ENCODE measurements at regions not wholly inside any gene's neighbourhood (a gene's known extent, or its start where the extent isn't known, plus 50 kb on each side); places are given as distances from the start of the nearest gene placed in this dataset.

DNA sequence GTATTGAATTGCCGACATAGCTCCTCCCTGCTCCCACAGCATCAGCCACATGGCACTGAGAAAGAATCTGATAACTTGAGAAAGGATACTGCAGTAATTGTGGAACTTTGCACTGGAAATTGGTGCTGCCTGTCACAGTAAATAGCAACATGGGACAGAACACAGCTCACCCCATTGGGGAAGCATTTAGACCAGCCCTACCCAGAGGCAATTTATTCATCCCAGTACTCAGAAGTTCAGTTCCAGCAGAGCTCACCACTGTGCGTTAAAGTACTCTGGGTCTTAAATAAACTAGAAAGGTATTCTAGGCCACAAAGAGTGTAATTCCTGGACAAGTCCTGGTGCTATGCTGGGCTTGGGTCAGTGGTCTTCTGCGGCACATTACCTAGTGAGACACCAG, 347.1 kb downstream of the PYDC2 start:
- TF ChIP-seq, protein P1, sequence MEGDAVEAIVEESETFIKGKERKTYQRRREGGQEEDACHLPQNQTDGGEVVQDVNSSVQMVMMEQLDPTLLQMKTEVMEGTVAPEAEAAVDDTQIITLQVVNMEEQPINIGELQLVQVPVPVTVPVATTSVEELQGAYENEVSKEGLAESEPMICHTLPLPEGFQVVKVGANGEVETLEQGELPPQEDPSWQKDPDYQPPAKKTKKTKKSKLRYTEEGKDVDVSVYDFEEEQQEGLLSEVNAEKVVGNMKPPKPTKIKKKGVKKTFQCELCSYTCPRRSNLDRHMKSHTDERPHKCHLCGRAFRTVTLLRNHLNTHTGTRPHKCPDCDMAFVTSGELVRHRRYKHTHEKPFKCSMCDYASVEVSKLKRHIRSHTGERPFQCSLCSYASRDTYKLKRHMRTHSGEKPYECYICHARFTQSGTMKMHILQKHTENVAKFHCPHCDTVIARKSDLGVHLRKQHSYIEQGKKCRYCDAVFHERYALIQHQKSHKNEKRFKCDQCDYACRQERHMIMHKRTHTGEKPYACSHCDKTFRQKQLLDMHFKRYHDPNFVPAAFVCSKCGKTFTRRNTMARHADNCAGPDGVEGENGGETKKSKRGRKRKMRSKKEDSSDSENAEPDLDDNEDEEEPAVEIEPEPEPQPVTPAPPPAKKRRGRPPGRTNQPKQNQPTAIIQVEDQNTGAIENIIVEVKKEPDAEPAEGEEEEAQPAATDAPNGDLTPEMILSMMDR (IDR thresholded peaks at IDR 0.05): no peak

DNA sequence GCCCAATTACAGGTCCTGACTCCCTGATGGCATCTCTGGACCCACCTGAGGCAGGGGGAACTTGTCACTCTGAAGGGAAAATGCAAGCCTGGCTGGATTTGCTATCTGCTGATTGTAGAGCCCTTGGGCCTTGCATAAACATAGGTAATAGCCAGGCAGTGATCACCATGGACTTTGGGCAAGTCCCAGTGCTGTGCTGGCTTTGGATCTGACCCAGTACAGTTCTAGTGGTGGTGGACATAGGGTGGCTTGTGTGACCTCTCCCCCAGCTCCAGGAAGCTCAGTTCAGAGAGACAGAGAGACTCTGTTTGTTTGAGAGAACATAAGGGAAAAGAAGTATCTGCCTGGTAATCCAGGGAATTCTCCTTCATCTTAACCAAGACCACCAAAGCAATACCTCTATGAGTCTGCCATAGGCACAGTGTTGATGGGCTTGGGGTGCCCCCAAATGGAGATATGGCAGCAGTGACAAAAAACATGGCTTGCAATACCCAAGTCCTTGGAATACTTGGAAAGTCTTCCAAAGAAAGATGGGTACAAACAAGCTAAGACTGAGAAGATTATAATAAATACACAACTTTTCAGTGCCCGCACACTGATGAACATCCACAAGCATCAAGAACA, 348.5 kb downstream of the PYDC2 start:
- no peaks in the 10 kb centered on the region for H3K4me1 ChIP-seq (ENCODE audit: low read depth)
- ATAC-seq: no peak
- intact Hi-C loops (cut with DNase I, micrococcal nuclease): no loop called here
- TF ChIP-seq, protein P1 (IDR thresholded peaks at IDR 0.05): no peak
- no peak overlapping the region for H3K4me3 ChIP-seq
- H3K36me3 ChIP-seq (ENCODE audit: low read depth): no peaks in the 10 kb centered on the region
- peaks cover 24% of the 10 kb centered on the region for H3K9me3 ChIP-seq
- no peak for DNase-seq

More for the DNA sequence above, 347.1 kb downstream of the PYDC2 start:
- DNase-seq (no peak), ATAC-seq (no peak)
- no peak overlapping the region for H3K4me3 ChIP-seq
- no peaks in the 10 kb centered on the region for H3K36me3 ChIP-seq (ENCODE audit: low read depth)
- H3K4me1 ChIP-seq (ENCODE audit: low read depth): no peaks in the 10 kb centered on the region
- H3K9me3 ChIP-seq: peaks cover 26% of the 10 kb centered on the region
- intact Hi-C loops (cut with DNase I, micrococcal nuclease): no loop called here

DNA sequence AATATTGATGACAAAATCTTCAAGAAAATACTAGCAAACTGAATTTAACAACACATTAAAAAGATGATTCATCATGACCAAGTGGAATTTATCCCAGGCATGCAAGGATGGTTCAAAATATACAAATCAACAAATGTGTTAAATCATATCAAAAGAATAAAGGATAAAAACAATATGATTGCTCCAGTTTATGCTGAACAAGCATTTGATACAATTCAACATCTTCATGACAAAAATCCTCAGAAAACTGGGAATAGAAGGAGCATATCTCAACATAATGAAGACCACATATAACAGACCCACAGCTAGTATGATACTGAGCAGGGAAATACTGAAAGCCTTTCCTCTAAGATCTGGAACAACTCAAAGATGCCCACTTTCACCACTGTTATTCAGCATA, 352.3 kb downstream of the PYDC2 start:
- Histone ChIP-seq H3K36me3 (ENCODE audit: low read depth) (no peaks in the 10 kb centered on the region), H3K4me3 (no peak overlapping the region), H3K9me3 (peaks cover 10% of the 10 kb centered on the region), H3K4me1 (ENCODE audit: low read depth) (no peaks in the 10 kb centered on the region)
- DNase-seq: no peak
- intact Hi-C loops (cut with DNase I, micrococcal nuclease): no loop called here
- TF ChIP-seq, protein P1 (IDR thresholded peaks at IDR 0.05): no peak
- ATAC-seq: no peak

DNA sequence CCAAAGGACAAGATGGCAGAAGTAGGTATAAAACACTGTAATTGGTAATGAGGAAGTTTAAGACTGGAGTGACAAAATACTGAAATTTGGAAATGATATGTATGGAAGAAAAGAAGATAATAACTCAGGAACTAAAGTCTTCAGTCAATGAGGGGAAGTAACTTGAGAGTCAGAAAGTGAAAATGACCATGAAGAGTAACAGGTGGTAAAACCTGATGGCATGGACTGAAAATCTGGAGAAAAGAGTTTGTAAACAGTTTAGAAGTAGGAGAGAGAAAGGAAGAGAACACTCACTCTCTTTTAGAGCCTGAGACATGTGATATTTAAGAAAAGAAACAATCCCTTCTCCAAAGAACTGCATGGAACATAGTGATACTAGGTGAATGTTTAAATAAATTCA, 387.9 kb downstream of the PYDC2 start:
- H3K9me3 ChIP-seq: no peaks in the 10 kb centered on the region
- no peaks in the 10 kb centered on the region for H3K4me1 ChIP-seq (ENCODE audit: low read depth)
- H3K4me3 ChIP-seq: no peak overlapping the region
- TF ChIP-seq, protein P1 (IDR thresholded peaks at IDR 0.05): no peak
- no peak for DNase-seq
- no peaks in the 10 kb centered on the region for H3K36me3 ChIP-seq (ENCODE audit: low read depth)
- no peak for ATAC-seq
- intact Hi-C loops (cut with DNase I, micrococcal nuclease): no loop called here

DNA sequence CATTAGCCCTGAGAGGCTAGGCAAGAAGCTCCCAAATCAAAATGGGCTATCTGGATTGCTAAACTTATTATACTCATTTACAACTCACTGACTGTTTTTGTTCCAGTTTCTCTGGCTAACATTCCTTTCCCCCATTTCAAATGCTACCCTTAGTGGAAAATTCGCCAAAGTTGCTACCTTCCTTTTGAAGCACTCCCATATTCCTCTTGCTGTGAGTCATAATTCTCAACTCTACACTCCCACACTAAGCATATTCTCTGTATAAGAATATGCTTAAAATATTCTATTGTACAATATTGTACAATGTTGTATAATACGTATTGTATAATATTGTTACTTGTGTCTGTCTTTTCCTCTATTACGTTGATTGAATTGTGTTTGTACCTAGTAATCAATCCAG, 398.6 kb downstream of the PYDC2 start:
- intact Hi-C loops (cut with DNase I, micrococcal nuclease): no loop called here
- TF ChIP-seq, protein P1 (IDR thresholded peaks at IDR 0.05): no peak
- H3K4me1 ChIP-seq (ENCODE audit: low read depth): no peaks in the 10 kb centered on the region
- no peak overlapping the region for H3K4me3 ChIP-seq
- H3K9me3 ChIP-seq: peaks cover 2% of the 10 kb centered on the region
- H3K36me3 ChIP-seq (ENCODE audit: low read depth): no peaks in the 10 kb centered on the region
- ATAC-seq (no peak), DNase-seq (no peak)
